IPS-NIHi7 (cell line): ENCODE measurements at regions not wholly inside any gene's neighbourhood (a gene's known extent, or its start where the extent isn't known, plus 50 kb on each side); places are given as distances from the start of the nearest gene placed in this dataset.

Source experiments
- DNase-seq: peaks from one replicate; pipeline ENCODE4 v3.0.0; 2012; ENCODE audit warnings: mixed read lengths; ENCODE audit errors: extremely low spot score

DNA sequence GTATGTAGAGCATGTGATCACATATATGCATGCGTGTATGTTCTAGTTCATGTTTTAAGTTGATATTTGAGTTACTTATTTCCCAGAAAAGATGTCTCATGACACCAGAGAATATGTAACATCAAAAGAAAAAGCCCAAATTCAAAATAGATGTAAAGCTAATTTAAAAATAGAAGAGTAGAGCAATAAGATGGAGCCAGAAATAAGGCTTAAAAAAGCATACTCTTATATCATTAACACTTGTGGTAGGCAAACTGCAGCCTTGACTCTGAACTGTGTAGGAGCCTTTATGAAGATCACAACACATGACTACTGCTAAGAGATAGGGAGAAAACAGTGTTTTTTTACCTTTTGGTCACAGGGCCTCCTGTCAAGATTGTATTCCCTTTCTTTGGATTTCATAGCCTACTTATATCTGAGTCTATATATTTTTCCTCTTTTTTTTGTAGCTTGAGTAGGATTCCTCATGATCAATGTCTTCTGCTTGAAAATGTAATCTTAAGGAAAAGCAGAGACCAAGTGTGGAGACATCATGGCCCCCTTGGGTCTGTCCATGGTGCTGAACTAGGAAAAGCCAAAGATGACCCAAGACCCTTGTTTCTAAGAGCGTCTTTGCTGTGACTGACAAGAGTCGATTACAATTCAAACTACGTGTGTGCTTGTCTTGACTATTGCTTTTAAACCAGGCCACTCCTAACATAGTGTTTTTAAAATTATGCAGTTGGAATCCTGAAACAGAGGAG is 390.4 kb downstream of the SHISA9 start:
- DNase-seq = peak; percentile 66

DNA sequence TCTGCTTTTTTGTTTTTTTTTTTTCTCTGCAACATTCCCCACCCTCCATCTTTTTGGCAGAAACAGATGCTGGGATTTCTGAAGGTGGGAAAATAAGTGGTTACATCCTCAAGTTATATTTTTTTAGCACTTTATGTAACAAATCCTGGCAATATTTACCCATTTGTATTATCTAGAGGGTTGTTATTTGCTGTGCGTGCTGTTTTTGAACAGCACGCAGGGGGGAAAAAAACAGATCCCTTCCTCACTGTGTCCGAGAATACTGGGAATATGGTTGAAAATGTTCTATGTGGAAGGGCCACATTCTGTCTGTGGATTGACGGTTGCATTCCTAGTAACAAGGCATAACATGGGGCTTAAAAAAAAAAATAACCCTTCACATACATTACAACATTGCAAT is 394.8 kb downstream of the SHISA9 start:
- DNase-seq = no peak

DNA sequence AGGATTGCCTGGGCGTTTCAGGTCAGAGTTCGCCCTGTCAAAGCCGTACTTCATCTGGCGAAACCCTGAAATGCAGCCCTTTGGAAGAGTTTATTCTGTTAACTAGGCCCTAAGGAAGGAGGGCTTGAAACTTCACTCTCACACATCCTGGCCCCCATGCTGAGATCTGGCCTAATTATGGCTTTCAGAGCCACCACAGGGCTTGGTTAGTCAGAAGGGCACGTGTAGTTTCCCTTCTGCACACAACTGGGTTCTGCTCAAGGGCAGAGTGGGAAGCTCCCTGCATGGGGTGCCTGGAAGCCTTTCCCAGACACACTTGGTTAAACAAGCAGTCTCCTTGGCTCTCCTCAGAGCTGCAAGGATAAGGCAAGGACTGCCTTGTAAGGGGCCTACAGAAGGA is 397.3 kb downstream of the SHISA9 start:
- DNase-seq = no peak

DNA sequence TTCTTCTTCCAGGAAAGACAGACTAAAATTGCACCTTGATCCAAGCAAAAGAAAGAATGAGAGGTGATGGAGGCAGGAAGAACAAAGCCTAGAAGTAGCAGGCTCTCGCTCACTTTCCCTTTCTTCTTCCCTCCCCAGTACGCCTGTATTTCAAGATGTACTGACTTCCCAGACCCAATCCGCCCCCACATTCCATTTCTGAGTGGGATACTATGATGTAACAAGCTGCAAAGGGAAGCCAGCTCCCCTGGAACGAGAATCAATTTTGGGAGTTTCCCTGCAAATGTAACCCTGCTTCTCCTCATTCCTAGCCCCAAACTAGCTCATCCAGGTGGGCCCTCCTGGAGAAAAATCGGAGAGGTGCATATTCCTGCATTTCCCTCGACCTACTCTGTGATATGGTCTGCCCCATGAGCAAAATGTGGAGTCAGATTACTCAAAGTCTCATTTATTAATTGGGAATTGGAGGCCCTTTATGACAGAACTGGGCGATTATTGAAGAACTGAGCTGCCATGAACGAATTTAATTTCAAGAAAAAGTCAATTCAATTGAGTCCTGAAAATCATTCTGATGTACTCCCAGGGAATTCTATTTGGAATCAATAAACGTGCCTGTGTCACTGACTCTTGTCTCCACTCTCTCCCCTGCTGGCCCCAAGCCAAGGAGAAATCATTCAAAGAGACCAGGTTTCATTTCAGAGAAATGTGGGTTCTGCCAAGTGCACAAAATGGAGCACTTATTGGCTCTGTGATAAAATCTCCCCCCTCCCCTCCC is 398.9 kb downstream of the SHISA9 start:
- DNase-seq = no peak

DNA sequence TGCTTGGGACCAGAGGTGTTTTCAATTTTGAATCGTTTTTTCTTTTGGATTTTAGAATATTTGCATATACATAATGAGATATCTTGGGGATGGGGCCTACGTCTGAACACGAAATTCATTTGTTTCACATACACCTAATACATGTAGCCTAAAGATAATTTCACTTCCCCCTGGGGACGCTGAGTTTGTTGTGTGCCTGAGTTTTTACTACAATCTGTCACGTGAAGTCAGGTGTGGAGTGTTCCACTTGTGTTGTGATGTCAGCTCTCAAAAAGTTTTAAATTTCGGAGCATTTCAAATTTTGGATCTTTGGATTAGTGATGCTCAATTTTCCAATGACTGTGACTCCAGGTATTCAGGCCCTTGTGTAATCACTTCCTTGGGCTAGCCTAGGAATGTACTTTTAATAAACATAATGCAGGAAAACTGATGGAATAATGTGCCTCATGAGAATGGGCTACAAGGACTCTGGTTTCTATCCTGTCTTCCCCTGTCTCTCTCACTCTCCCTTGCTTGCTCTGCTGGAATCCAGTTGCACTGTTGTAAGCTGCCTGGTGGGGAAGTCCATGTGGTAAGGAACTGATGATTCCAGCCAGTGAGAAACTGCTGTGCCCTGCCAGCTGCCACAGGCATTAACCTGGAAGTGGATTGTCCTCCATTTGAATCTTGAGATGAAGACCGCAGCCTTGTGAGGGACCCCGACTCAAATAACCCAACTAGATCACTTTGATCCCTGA is 403.8 kb downstream of the SHISA9 start:
- DNase-seq = no peak

DNA sequence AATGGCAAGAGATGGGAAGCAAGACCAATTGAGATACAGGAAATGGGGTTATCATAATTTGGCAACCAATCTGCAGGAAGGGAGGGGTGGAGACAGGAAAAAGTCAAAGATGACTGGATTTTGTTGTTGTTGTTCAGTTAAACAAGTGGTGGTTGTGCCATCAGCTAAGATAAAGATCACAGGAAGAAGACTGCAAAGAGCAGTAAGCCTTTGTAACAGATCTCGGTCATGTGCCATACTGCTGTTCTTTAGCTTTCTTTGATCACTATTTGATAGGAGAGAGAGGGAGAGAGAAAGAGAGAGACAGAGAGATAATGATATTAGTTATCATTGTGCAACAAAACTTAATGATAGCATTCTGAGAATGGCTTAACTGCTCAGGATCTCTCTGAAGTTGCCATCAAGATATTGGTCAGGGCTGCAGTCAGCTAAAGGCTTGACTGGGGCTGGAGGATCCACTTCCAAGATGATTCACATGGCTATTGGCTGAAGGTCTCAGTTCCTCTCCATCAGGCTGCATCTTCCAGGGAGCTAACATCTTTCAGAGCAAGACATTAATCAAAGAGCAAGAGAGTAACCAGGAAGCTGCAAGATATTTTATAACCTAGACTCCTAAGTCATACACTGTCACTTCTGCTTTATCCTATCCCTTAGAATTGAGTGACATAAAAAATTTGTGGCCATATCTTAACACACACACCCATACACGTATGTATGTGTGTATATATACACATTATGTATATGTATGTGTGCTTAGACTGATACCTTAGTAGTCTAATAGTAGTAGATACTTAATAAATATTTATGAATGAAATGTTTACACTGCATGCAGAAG is 405.0 kb downstream of the SHISA9 start:
- no peak for DNase-seq

DNA sequence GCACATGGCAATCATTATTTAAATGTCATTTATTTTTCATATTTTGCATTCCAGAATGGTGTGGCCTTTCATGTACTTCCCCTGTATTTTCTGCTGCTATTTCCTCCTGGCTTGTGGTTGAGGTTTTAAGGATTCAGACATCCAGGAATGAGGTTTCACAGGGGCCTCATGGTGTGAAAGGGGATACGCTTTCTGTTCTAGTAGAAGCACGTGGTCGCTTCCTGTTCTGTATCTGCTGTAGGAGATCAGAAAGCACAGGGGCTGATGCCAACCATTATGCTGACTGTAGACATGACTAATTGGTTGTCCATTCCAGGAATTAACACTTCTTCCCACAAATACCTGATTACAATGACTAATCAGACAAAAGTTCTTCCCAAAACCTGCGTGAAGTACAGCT is 405.9 kb downstream of the SHISA9 start:
- no peak for DNase-seq

DNA sequence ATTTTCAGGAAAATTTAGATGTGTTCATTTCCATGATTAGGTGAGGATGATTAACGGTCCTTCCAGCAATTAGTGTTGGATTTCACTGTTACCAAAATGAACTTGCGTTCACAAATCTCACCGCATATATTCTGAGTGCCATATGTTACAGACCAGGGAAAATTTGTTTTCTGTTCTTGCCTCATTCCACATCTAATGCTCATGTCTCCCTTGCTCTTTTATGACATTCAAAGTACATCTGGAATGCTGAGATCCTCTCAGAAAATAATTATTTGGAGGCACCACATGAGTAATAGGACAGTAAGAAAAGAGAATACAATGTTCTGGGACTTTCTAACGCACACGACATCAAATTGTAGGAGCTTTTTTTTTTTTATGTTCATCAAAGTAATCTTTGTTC is 406.5 kb downstream of the SHISA9 start:
- DNase-seq = no peak

DNA sequence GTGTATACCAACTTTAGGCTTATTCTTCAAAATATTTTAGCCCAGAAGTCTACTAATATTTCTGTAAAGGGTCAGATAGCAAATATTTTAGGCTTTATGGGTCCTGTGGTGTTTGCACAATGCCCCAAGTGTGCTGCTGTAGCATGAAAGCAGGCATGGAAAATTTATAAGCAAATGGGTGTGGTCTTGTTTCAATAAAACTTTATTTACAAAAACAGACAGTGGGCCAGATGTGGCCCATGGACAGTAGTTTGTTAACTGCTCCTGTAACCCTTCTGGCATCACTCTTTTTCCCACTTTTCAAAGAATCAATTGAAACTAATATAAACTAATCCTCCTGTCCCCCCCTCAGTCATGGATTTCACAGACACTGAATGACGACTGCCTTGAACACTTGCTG is 410.7 kb downstream of the SHISA9 start:
- no peak for DNase-seq

DNA sequence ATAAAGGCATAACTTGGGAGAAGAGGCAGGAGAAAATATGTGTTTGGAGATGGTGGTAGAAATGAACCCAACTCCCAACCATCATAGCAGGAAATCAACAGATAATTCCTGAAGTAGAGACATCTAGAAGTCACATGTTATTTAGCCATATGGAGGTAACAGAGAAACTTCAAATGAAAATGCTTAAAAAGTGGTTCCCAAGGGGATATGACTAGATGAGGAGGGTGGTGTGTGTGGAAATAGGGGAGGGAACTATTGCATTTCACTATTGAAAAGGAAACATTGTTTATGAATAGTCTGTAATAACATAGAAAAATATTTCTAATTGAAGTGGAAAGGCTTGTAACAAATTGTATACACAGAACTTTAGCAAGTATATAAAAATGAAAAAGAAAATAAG is 412.0 kb downstream of the SHISA9 start:
- DNase-seq = no peak

DNA sequence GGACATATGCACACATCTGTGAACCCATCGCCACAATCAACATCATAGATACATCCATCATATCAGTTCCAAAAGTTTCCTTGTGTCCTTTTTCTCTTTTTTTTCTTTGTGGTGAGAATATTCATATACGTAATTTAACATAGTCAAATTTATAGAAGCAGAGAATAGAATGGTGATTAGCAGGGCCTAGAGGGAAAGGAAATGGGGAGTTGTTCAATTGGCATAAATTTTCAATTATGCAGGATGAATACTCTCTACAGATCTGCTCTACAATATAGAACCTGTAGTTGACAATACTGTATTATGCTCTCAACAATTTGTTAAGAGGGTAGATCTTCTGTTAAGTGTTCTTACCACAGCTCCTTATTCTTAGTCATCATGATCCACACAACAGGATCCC is 413.2 kb downstream of the SHISA9 start:
- no peak for DNase-seq

DNA sequence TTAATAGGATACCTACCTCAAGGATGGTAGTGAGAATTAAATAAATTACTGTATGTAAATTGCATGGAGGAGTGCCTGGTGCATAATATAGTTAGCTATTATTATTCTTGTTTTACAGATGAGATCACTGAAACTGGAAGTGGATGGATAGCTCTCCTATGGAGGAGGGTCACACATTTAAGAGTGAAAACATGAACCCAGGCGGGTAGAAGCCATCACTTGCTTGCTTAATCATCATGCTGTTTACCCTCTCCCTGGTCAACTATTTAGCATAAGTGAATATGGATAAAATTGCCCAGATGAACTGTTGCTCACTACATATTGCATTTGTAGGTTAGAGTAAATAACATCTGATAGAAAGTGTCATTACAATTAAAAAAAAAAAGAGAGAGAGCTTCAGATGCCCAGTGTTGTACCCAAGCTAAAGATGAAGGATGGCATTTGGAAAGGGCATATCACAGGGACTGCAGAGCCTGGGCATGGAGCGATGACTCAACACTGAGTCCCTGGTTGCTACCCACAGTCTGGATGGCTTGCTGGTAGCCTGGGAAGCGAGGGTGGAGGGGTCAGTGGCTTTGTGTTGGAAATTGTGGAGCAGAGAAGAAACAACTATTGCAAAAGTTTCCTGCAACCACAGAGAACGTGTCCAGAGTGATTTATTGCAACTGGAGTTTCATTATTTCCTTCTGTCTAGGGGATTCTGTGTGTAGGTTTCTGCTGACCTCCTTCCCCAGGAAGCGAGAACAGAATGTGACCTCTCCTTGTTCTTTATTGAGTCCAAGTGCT is 414.4 kb downstream of the SHISA9 start:
- DNase-seq = no peak

DNA sequence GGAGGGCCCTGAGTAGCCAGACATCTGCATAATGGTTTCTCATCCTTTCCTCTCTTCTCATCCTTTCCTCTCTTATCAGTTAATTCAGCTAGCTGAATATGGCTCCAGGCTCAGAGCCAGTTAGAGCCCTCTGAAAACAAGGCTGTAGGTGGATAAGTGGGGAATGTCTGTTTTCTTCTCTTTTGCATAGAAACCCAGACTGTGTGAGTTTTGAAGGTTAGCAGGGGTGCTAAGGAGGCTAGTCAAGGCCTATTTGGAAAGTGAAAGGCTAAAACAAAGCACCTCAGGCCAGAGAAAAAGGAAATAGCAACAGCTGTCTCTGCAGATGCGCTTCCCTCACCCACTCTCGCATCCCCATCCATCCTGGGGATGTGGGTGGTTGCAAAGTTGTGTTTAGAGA is 420.9 kb downstream of the SHISA9 start:
- DNase-seq = peak; percentile 31

DNA sequence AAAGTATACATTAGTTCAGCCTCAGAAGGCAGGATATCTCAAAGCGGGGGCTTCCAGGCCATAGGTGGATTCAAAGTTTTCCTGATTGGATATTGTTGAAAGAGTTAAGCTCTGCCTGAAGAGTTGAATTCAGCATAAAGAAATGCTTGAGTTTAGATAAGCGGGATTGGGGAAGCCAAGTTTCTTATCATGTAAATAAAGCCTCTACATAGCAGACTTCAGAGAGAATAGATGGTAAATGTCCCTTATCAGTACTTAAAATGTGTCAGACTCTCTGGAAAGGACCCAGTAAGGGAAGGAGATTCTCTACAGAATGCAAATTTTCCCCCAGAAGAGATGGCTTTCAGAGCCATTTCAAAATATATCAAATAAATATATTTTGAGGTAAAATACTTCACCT is 423.5 kb downstream of the SHISA9 start:
- no peak for DNase-seq

DNA sequence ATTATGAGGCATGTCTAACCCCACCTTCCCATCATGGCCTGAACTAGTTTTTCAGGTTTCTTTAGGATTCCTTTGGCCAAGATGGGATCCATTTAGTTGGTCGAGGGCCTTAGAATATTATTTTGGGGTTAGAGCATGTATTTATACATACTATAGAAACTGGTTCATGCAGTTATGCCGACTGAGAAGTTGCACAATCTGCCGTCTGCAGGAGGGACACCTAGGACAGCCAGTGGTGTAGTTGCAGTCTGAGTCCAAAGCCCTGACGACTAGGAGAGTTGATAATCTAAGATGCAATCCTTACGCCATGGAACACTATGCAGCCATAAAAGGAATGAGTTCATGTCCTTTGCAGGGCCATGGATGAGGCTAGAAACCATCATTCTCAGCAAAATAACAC is 424.0 kb downstream of the SHISA9 start:
- DNase-seq = no peak

DNA sequence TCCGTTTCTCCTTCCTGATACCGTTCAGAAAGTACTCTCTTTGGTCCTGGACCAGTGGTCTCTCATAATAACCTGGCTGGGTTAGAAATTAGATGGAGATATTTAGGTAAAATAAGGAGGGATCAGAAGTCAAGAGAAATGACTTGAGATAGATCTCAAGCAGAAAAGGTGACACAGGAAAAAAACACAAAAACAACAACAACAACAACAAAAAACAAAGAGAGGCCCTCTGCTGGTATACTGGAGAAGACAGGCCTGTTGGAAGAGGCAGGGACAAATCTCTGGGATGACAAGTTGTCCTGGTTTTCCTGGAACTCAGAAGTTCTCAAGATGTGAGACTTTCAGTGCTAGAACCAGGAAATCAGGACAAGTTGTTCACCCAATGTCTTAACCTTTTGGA is 430.5 kb downstream of the SHISA9 start:
- DNase-seq = no peak

DNA sequence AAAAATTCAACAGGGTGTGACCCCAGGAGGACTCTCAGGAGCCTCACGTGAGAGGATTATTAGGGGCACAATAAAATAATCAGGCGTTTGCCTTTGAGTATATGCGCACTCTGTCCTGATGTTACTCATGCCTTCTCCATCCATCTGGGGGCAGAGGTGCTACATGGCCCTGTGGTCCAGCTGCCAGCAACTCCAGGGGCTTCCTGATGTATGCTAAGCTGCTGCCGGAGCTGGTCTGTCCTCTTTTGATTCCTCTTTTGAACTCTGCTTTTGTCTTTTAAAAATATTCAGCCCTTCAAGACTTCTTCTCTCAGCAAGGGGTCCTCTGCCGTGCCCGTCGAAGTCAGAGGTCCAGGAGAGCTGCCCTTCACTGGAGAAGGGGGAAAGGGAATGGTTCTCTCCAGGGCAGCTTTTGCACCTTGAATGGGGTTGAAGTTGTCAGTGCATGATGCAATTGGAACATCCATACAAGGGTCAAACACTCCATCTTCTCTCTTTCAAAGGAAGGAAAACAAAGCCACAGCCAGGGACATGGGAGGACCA is 431.4 kb downstream of the SHISA9 start:
- peak; percentile 75 for DNase-seq

DNA sequence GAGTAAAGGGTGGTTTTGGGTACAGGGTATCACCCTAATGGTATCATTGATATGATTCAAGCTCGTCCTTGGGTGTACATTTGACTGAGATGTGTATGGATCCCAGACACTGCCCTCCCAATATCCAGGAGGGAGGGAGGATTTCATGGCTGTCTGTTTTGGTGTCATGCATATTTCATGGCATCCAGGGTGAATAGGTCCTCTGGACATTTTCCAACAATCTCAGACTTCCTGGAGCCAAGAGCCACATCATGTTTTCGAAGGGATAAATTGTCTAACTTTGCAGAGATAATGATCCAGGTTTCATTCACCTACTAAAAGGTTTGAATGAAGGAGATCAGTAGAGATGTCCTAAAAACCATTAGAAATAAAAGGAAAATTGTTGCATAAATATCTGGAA is 431.9 kb downstream of the SHISA9 start:
- DNase-seq = no peak

DNA sequence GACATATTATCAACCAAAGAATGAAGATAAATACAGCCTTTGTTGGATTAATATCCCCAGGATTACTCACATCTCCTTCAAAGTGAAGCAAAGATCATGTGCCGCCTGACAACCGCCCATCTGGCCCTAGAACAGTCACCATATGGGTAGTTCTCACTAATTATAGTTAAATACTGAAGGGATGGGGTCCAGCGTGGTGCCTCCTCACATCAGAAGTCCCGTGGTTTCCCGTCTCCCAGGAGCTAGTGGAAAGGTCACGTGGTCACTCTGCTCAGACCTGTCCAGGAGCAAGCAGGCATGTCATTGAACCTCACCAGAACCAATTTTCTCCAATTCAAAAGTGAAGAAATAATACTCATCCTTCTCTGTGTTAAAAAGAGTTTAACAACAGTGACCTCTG is 434.5 kb downstream of the SHISA9 start:
- no peak for DNase-seq

DNA sequence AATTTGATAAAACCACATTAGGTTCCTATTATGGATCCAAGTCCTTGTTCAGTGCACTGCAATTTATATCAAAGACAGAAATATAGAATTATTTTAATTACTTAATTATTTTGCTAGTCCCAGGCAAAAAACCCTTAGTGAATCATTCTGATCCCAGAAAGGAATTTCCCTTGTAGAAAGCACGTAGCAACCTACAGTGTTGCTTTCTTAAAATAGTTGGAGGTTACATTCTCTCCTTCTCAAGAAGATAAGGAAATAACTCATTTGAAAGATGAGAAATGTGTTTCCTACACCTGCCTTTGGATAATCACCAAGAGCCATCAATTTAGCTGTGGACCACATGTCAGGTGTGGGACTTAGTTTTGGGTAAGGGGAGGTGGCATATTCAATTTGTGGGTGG is 434.9 kb downstream of the SHISA9 start:
- DNase-seq = no peak
